IPS-15b (cell line): ENCODE measurements at regions not wholly inside any gene's neighbourhood (a gene's known extent, or its start where the extent isn't known, plus 50 kb on each side); places are given as distances from the start of the nearest gene placed in this dataset.

ENCODE experiments used
- H3K27me3 ChIP-seq: one replicate; pipeline ENCODE4 v1.6.1; 2013; ENCODE audit warnings: low read length; ENCODE audit not compliant: control insufficient read depth, insufficient read depth
- H3K36me3 ChIP-seq: one replicate; pipeline ENCODE4 v1.6.1; 2013; ENCODE audit warnings: low read length; ENCODE audit not compliant: control insufficient read depth, insufficient read depth
- H3K4me1 ChIP-seq: one replicate; pipeline ENCODE4 v1.6.1; 2013; ENCODE audit warnings: mild to moderate bottlenecking, low read length; ENCODE audit not compliant: control insufficient read depth, insufficient read depth
- H3K4me3 ChIP-seq: one replicate; pipeline ENCODE4 v1.5.1; 2013; ENCODE audit warnings: low read depth, low read length
- H3K9ac ChIP-seq: one replicate; pipeline ENCODE4 v1.6.1; 2013; ENCODE audit warnings: low read depth, mild to moderate bottlenecking, low read length
- H3K9me3 ChIP-seq: one replicate; pipeline ENCODE4 v1.6.1; 2013; ENCODE audit warnings: mild to moderate bottlenecking, low read length; ENCODE audit not compliant: control insufficient read depth, insufficient read depth

DNA sequence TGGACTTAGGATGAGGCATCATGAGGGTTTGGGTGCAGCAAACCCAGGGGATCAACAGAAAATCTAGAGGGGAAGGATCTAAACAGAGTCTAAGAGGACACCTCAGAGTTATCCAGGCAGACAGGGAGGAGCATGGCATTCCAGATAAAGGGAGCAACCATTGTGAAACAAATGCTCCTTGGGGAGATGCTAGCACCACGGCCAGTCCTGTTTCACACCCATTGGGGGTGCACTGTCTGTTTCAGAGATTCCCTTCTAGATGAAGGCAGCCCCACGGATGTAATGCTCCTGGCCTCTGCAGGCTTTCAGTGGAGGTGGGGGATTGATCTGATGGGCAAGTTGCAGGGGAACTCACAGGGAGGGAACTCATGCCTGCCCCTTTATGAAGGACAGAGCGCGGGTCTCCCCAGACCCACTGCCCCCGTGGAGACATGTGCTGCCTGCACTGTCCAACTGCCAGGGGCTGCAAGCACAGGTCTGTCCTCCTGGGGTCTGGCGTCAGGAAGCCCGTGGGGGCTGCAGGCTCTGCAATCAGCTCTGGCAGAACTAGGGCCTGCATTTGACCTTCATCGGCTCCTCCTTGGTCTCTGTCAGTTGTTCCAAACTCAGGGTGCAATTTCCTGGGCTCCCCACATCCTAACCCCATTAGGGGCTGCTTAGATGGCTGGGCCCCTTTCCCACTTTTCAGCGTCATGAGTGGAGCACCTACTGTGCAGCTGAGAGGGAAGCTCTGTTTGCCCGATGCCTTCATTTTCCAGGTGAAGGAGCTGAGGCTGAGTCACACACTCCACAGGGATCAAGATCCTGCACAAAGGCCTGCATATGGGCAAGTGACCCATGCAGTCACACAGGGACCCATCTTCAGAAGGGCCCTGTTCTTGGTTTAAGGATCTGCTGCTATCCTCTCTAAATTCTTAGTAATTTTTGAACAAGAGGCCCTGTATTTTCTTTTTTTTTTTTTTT, 163.4 kb downstream of the ARL4C start:
- H3K4me1 ChIP-seq = peaks cover 3% of the 10 kb centered on the region
- H3K4me3 ChIP-seq = no peak overlapping the region
- H3K36me3 ChIP-seq = no peaks in the 10 kb centered on the region
- no peaks in the 10 kb centered on the region for H3K9me3 ChIP-seq
- H3K27me3 ChIP-seq = peaks cover 3% of the 10 kb centered on the region
- no peak overlapping the region for H3K9ac ChIP-seq

DNA sequence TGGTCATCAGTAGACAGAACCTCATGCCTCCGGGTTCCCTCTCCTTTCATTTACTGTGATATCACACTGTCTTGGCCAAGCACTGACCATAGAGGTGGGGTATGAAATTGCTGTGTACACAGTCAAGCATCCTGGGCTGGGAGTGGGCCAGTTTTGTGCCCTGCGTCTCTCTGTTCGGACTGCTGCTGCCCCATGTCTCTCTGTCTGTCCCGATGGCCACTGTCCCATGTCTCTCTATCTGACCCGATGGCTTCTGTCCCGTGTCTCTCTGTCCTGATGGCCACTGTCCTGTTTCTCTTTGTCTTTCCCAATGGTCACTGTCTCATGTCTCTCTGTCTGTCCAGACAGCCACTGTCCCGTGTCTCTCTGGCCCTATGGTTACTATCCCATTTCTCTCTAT, 164.9 kb downstream of the ARL4C start:
- Histone ChIP-seq H3K4me1 (peaks cover 3% of the 10 kb centered on the region), H3K9me3 (no peaks in the 10 kb centered on the region), H3K9ac (no peak overlapping the region), H3K27me3 (peaks cover 3% of the 10 kb centered on the region), H3K4me3 (no peak overlapping the region), H3K36me3 (no peaks in the 10 kb centered on the region)

DNA sequence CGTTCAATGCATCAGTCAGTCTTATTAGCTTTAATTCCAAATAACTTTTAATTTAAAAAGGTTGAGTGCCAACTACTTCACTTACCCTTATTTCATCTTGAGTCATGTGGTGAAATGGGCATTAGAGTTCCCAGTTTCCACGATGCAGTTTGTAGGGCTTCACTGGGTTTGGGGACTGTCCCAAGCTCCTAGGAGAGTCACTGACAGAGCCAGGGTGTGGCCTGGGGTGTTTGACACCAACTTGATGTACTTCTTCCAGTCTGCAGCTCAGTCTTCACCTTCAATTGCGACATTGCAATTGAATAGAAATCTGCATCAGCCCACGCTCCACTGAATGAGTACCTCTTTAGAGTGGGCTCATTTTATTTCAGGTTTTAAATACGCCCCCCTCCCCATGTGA, 165.3 kb downstream of the ARL4C start:
- Histone ChIP-seq H3K27me3 (peaks cover 3% of the 10 kb centered on the region), H3K4me1 (peaks cover 3% of the 10 kb centered on the region), H3K9ac (no peak overlapping the region), H3K9me3 (no peaks in the 10 kb centered on the region), H3K36me3 (no peaks in the 10 kb centered on the region), H3K4me3 (no peak overlapping the region)

DNA sequence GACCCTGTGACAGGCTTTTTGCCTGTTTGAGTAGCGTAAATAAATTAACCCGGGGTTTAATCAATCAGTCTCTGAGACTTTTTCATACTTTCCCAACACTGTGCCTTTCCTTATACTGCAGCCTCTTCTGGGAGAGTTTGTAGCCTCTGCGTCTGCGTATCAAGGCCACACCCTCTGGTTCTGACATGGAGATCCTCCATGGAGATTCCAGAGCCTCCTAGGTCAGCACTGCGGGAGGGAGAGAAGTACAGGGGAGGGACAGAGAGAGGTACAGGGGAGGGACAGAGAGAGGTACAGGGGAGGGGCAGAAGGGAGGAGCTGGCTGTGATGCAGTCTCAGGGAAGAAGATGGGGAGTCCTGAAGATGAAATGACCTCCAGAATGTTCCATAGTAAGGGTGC, 166.0 kb downstream of the ARL4C start:
- peaks cover 3% of the 10 kb centered on the region for H3K4me1 ChIP-seq
- no peak overlapping the region for H3K9ac ChIP-seq
- H3K9me3 ChIP-seq = no peaks in the 10 kb centered on the region
- H3K4me3 ChIP-seq = no peak overlapping the region
- H3K27me3 ChIP-seq = peaks cover 3% of the 10 kb centered on the region
- no peaks in the 10 kb centered on the region for H3K36me3 ChIP-seq

DNA sequence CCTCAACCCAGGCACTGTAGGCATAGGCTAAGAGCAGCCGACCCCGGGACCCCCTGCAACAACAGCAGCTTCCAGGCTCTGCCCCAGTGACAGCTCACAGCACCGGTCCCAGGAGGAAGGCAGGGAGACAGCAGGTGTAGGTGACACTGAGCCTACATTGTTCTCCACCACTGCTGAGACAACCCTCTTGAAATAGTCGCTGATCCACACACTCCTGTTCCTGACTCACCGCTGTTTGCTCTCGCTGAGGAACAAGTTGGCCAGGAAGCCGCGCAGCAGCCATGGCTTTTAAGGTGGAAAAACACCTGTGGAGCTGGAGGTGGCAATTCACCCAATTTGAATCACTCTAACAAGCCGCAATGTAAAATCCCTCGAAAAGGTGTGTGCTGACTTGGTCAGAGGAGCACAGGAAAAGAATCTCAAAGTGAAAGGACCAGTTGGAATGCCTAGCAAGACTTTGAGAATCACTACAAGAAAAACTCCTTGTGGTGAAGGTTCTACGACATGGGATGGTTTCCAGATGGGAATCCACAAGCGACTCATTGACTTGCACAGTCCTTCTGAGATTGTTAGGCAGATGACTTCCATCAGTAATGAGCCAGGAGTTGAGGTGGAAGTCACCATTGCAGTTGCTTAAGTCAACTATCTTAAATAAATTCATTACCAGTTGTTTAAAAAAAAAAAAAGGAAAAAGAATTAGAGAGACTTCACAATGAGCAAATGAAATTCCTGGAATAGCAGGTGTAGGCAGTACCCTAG, 167.5 kb downstream of the ARL4C start:
- peaks cover 3% of the 10 kb centered on the region for H3K27me3 ChIP-seq
- H3K36me3 ChIP-seq = no peaks in the 10 kb centered on the region
- peaks cover 3% of the 10 kb centered on the region for H3K4me1 ChIP-seq
- H3K4me3 ChIP-seq = no peak overlapping the region
- no peak overlapping the region for H3K9ac ChIP-seq
- no peaks in the 10 kb centered on the region for H3K9me3 ChIP-seq

DNA sequence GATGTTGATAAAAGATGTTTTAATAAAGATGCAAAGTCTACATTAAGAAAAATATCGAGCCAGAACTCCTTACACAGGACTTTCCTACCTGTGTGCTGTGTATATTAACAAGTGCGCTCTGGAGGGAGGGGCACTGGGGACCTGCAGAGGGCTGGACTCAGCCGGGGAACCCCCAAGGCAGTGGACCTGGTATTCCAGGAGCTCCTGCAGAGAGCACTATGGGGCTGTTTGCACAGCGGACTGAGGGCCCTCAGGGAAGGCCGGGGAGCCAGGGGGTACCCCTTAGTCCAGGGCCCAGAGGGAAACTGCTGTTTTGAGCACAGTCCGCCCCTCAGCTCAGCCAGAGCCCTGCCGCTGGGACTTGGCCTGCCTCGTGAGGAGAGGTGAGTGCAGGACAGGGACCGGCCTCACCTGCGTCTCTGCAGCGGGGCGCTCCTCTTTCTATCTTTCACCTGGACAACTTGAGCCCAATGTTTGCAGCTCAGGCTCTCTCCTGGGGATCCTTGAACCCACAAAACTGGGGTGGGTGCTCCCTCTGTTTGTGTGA, 168.4 kb downstream of the ARL4C start:
- Histone ChIP-seq H3K9ac (no peak overlapping the region), H3K9me3 (no peaks in the 10 kb centered on the region), H3K36me3 (no peaks in the 10 kb centered on the region), H3K4me1 (no peaks in the 10 kb centered on the region), H3K4me3 (no peak overlapping the region), H3K27me3 (peaks cover 3% of the 10 kb centered on the region)

DNA sequence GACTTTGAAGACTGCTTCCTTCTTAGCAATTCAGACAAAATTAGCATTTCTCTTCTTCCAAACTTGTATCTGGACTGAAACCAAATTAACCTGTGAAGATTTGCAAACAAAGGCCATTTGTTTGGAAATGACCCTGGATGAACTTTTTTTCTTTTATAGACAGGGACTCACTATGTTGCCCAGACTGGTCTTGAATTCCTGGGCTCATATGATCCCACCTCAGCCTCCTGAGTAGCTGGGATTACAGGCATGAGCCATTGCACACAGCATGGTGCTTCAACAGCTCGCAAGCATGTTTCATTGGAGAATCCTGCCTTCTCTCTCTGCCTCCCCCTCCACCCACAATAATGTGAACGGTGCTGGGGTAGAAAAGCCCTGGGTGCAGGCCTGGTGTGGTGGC, 170.2 kb downstream of the ARL4C start:
- H3K36me3 ChIP-seq = no peaks in the 10 kb centered on the region
- no peaks in the 10 kb centered on the region for H3K9me3 ChIP-seq
- H3K9ac ChIP-seq = no peak overlapping the region
- H3K4me1 ChIP-seq = no peaks in the 10 kb centered on the region
- no peaks in the 10 kb centered on the region for H3K27me3 ChIP-seq
- no peak overlapping the region for H3K4me3 ChIP-seq

DNA sequence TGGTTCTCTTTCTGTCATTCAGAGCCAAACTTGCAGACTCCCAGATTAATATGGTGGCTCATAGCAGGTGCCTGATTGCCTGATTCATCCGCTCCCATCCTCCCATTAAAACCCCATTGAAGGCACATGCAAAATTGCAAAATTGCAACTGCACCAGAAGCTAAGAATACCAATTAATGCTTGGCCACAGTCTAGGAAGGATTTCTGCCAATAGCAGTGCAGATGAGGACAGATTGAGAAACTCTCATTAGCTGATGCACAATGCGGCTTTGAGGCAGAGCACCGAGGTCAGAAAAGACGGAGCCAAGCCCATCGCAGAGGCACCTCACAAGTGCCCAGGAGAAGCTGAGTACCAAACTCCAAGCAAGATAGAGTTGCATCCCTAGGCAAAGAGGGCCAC, 172.8 kb downstream of the ARL4C start:
- Histone ChIP-seq H3K4me1 (no peaks in the 10 kb centered on the region), H3K4me3 (no peak overlapping the region), H3K27me3 (no peaks in the 10 kb centered on the region)

DNA sequence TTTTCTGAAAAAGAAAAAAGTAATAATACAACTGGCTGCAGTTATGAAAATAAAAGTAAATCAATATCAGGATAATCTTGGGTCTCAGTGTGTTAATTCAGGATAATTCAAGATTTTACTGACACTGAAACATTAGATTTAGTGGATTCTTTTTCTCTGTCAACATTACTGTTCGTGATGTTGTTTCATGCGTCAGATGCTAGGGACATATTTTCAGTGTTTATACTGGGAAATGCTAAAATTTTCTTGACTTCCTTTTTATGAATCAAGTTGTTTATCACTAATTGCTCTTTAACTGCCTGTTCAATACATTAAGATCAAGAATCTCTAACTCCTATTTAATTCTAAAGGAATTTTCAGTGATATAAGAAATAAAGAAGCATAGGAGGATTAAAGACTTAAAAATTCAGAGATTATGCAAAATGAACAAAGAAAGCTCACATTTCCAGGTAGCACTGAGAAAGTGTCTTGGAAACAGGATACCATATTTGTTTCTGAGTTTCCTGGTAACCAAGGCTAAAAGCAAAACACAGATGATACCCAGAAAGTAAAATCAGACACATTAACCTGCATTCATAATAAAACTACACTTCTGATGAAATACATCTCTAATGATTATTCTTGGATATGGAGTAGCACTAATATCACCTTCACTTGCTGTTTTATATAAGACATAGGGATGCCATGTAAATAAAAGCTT, 174.0 kb downstream of the ARL4C start:
- no peak overlapping the region for H3K9ac ChIP-seq
- no peaks in the 10 kb centered on the region for H3K4me1 ChIP-seq
- H3K4me3 ChIP-seq = no peak overlapping the region
- H3K36me3 ChIP-seq = no peaks in the 10 kb centered on the region
- no peaks in the 10 kb centered on the region for H3K9me3 ChIP-seq
- no peaks in the 10 kb centered on the region for H3K27me3 ChIP-seq

More for the DNA sequence above, 172.8 kb downstream of the ARL4C start:
- Histone ChIP-seq H3K36me3 (no peaks in the 10 kb centered on the region), H3K9me3 (no peaks in the 10 kb centered on the region), H3K9ac (no peak overlapping the region)

DNA sequence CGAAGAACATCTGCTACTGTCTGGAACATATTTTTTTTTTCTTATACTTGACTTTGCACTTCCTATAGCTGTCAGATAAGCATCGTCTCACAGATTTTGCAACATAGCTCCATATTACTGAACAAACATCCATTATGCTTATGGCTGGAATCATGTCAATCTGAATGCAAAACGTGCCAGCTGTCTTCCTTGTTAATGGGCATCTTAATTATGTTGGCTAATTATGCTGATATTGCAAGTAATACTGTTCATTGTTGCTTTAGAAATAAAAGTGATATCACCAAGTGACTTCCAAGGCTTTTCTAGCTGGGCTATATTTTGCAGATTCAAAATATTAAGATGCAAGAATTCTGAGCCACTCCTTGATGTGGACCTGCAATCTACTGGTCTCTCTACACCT, 176.8 kb downstream of the ARL4C start:
- Histone ChIP-seq H3K36me3 (no peaks in the 10 kb centered on the region), H3K9me3 (no peaks in the 10 kb centered on the region), H3K9ac (no peak overlapping the region), H3K4me1 (no peaks in the 10 kb centered on the region), H3K4me3 (no peak overlapping the region), H3K27me3 (no peaks in the 10 kb centered on the region)

DNA sequence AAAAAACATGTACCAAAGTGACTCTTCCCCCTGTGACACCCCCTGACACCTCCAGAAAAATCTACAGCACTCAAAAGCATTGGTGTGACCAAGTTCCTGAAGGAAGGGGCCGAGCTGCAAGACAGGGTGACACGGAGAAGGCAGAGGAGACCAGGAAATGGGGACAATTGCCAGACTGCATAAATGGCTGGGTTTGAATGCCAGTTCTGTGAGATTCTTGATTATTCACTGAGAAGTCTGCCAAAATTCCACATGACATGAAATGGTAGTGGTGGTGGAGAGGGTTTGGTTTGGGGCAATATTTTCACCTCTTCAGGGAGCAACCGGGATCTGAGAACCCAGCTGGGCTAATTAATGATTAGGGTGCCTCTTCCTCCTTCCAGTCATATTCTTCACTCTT, 178.5 kb downstream of the ARL4C start:
- no peaks in the 10 kb centered on the region for H3K9me3 ChIP-seq
- H3K4me1 ChIP-seq = no peaks in the 10 kb centered on the region

More for the DNA sequence above, 178.5 kb downstream of the ARL4C start:
- no peak overlapping the region for H3K9ac ChIP-seq
- no peaks in the 10 kb centered on the region for H3K36me3 ChIP-seq
- H3K4me3 ChIP-seq = no peak overlapping the region
- H3K27me3 ChIP-seq = no peaks in the 10 kb centered on the region
